Activated T-cell treated with anti-CD3 and anti-CD28 coated beads for 4 hours (primary cell): ENCODE measurements at regions not wholly inside any gene's neighbourhood (a gene's known extent, or its start where the extent isn't known, plus 50 kb on each side); places are given as distances from the start of the nearest gene placed in this dataset.

Experiments
- DNase-seq: peaks from one replicate; pipeline ENCODE4 v3.0.0-alpha.2; 2020

DNA sequence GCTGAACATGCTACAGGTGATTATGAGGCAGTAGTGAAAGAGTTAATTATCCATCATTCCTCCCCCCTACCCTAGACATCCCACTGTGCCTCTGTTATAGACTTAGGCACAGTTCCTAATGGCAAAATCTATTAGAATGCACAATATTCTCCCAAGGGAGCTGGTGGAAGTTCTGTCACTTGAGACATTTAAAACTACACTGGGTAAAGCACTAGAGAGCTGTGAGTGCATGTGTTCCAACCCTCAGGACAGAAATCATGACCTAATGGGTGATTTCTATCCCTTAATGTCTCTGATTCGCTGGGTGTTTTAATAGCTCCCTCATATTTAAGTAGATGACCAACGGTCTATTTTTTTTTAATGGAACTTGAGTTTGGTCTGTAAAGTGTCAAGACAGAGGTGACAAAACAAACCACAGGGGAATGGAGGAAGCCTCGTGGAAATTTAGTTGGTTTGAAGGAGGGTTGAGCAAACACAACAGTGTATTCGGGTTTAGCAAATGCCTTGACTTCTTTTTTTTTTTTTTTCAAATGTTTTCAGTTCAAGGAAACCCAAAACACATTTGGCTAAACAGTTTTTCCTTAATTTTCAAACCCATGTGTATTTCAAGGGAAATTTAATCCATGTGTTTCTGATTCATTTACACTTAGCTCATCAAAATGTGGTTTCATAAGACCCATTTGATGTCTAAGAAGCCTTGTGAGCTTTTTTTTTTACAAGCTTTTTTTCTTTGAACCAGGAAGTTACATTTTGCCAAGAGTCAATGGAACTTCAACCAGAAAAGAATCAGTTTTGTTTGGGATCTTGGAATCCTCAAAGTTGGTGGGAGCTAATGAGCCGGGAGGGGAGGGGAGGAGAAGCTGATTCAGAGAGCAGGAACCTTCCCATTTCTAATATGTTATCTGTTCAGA, 665.1 kb upstream of the ZEB2 start:
- no peak for DNase-seq

DNA sequence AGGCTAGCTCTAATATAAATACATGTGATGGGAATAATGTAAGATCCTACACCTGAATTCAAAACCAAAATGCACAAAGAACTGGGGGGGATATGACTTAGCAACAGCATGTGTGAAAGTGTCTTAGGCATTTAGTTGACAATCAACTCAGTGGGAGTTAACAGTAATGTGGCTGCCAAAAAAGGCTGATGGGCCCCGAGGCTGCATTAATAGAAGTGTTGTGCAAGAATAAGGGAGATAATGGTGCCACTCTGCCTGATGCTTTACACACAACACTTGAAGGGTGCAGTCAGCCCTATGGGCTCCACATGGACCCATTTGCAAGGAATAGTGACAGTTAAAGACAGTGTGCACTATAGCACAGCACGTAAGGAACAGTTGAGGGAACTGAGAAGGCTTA, 649.4 kb upstream of the ZEB2 start:
- no peak for DNase-seq

DNA sequence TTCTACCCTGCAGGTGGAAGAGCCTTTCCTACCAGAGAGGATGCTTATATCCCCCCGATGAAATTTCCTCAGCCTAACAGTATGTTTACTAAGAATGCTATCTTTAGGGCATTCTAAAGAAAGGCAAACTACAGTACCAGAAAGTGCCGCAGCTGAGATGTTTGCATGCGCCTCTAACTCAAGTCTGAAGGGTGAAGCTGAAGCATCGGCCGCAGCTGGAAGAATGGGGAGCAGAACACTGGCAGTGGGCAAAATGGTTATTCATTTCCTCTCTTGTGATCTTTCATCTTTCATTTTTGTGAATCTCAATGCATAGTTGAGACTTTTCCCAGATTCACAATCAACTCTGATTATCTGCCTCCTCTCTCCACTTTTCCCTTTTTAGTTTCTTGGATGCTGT, 648.2 kb upstream of the ZEB2 start:
- no peak for DNase-seq

DNA sequence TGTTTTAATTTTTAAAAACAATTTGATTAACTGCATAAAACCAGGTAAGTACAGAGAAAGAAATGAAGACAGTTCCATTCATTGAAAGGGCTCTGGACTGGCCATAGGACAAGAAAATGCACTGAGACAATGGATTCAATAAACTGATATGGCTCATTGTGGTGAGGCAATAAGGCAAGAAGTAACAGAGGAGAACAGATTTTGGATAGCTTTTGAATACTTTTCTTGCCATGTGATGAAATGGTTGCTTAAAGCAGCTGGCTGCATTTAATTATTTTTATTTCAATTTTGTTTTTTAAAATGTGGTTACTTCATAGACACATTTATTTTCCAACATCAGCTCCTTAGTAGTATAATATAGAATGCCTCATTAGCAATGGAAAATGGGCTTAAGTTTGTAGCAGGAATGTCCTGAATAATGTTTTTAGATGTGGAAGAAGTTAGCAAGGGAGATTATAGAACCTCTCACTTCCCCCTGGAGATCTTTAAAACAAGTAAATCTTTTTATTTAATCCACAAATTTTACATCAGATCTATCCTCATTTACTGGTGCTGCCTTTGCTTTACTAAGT, 646.9 kb upstream of the ZEB2 start:
- no peak for DNase-seq

DNA sequence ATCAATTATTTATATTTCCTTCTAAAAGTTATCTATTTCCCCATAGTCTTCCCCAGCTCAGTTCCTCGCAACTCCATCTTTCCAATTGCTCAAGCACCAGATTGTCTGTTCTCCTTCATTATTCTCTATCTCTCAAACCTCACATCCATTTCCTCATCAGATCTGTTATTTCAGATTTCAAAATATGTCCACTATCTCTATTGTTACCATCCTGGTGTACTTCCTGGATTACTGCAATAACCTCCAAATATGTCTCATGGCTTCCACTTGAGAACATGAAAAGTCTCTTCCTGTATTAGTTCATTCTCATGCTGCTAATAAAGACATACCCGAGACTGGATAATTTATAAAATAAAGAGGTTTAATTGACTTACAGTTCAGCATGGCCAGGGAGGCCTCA, 641.7 kb upstream of the ZEB2 start:
- DNase-seq: no peak

DNA sequence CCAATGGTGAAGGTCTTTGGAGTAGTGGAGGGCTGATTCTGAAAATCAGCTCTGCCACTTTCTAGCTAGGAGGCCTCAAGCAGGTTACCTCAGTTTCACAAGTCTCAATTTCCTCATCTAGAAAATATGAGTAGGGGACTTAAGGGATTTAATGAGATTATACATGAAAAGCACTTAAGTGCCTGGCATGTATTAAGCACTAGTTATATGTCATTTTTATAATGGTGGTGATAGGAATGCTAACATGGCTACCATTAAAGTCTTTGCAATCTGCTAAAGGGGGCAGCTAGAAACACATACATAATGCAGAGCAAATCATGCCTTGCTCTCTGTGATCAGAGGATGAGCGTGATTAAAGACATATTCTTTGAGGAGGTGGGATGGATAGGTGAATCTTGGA, 640.9 kb upstream of the ZEB2 start:
- DNase-seq: no peak

DNA sequence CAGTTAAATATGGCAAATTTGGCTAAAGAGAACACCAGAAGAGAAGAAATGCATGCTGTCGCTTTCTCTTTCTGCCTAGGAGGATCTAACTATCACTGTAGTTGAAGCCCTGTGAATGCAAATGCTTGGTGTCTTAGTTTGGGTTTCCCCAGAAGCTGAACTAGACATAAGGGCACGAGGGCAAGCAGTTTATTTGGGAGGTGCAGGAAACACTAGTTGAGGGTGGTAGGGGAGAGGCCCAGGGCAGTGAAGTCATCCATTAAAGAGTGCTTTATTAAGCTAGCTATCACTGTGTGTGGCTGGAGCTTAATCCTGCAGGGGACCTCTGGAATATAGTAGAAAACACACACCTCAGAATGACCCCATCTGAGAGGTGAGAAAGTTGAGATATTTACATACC, 639.8 kb upstream of the ZEB2 start:
- no peak for DNase-seq

DNA sequence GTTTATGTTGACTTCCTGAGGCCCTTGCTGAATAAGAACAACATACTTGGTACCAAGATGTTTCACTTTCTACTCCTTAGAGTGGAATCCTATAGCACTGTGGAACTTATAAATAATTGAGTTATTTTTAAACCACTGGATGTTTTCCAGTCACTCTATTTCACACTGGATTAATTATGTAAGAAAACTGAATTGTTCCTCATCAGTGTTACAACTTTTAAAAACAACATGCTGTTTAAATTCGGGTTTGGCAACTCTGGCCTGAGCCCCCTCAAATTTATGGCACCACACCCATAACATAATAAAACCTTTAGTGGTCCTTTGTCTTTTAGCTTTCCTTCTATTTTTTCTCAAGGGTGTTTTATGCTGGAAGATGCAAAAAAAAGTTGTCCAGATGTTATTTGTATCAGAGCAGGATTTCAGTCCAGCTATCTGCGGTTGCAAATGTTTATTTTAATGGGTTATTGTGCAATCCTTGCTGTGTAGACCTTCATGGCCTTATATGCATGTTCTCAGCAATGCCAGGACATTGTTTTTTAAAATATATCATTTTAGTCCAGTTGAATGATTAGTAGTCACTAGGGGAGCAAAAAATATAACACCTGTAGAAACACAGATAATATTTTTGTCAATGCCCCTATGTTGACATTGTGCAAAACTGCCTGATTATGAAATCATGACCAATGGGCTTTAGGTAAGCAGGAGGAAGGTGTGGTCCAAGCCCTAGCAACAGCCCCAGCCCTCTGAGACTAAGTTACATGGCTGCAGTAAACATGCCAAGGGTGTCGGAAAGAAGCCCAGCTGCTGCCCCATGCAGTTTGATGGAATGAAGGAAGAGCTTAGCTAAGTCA, 638.0 kb upstream of the ZEB2 start:
- no peak for DNase-seq

DNA sequence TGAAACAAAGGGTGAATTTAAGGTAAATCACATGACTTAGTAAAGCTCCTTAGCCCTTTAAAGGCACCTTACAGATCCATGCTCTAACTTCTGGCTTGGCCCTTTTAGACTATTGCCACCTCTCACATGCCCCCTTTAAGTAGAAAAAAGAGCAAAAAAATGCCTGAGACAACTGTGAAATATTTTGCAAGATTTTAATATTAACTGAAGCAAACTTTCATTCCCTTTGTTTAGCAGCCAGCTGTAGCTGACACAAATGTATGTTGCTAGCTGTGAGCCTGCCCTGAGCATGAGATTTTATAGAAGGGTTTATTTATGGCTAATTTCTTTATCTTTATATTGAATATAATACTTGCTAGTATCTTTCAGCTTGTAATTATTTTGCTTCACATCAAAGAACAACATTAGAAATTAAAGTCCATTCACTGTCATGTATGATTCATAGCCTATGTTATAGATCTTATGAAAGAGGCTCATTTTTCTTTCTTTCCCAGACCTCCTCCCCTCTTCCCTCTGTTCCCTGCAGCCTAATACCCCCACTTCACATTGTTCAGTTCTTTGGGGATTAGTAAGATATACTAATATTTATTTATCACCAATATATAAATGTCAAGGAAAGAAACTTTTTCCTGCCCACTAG, 637.2 kb upstream of the ZEB2 start:
- DNase-seq: no peak

DNA sequence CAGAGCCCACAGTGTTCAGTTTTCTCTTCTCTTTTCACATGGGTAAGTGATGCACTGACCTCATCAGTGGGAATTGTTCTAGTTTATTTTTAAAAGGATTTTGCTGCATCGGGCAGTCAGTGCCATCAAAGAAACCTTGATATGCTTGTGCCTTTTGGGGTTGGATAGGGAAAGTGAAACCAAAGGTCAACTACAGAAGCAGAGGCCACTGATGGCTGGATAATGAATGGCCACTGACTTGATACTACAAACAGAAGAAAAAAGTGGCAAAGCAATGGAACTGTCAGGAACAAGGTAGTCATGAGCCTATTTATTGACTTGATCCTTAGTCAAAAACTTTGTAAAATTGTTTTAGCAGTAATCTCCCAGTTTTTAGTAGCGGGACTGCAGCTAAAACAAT, 636.3 kb upstream of the ZEB2 start:
- DNase-seq: no peak

DNA sequence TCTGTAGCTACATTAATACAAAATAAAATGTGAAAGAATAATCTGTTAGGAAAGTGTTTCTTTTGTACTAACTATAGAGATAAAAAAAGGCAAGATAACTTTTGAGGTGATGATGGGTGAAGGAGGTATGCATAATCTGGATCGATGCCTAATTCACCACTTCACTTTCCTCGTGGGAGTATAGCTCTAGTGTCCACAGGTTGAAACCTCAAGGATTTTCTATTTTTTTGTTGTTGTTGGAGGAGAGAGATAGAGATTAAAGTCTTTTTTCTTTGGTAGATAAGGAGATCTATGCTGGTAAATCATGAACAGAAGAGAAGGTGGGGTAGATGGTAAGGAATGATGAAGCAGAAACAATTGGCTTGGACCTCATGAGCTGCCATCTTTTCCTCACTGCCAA, 635.3 kb upstream of the ZEB2 start:
- DNase-seq: no peak

DNA sequence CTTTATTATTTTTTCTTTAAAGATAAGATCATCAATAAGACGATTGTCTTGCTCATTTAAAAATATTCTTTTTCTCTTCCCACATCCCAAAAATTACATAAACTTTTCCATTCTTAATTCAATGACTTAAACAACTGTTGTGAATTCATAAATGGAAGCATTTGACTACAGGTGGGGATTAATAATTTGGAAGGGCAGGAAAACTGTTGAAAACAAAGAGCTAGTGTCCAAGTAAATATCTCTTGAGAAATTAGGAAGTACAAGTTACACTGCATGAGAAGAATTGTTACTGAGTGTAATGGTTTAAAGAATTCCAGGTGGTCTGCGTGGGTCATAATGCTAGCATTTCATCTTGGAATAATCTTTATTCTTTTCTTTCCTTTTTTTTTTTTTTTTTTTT, 634.8 kb upstream of the ZEB2 start:
- DNase-seq: no peak

DNA sequence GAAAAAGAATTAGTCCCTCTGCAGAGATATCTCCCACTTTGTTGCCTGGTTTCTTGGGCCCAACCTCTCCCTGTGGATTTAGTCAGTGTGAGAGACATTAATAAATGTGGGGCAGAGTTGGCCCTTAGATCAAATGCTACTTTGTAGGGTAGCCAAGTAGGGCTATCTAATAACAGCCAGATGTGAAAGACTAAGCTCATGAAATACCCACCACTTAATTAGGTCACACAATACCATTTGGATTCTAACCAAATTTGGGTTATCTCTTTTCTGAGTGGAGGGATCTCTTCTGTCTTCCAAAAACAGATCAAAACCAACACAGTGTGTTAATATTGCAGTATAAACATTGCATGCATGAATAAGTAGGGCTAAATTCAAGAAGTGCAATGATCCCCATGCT, 626.8 kb upstream of the ZEB2 start:
- no peak for DNase-seq

DNA sequence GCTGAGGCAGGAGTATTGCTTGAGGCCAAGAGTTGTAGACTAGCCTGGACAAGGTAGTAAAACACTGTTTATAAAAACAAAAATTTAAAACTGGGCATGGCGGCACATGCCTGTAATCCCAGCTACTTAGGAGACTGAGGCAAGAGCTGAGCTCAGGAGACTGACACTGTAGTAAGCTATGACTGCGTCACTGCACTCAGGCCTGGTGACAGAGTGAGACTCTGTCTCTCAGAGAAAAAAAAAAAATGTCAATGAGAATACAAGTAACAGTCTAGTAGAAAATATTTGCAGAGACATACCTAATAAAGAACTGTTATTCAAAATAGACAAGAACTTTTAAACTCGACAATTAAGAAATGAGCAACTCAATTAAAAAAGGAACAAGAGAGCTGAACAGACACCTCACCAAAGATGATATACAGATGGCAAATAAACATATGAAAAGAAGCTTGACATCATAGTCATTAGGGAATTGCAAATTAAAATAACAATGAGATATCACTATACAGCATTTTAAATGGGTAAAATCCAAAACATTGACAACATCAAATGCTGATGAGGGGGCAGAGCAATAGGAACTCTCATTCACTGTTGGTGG, 624.3 kb upstream of the ZEB2 start:
- DNase-seq: no peak

DNA sequence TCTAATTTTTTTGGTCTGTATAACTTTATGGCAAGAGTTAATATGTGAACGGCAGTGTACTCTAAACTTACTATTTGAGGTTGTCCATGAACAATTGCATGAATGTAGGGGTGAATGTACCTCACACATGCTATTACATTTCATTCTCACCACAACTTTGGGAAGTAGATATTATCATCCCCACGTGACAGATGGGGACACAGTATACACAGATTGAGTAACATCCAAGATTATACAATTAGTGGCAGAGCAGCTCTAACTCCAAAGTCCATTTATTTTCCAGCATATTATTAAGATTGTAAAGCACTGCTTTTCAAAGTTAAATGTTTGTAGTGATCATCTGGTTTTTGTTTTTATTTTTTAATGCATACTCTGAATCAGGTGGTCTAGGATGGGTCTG, 622.1 kb upstream of the ZEB2 start:
- DNase-seq: no peak

DNA sequence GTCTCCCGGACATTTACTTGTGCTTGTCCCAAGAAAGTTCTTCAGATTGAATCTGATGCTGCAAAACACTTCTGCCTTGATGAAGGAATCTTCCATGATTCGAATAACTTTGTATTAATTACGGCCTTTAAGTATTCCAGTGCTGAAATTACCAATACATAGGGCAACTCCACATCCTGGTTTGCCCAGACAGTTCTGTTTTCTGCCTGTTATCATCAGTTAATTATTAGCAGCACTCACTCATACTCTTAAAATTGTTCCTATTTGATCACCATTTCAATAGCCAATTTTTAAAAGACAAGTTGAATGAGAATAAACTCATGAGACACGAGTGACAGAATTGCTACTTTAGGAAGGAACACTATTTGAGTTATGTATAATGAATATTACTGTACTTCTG, 620.7 kb upstream of the ZEB2 start:
- DNase-seq: no peak

DNA sequence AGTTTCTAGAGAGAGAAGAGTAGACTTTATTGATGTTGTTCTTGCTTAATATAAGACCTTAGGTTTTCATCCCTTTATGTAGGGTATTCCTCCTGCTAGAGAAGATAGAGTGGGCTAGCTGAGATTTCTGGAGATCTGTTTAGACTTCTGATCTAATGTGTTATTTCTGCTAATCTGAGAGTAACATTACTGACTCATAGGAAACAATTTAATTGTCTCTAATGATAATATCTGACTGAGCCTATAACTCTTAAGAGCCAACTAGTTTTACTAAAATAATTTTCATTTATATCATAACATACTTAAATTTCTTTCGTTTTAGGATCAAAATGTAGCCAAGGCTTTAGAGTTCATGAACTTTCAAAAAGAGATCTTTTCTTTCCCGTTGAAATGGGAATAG, 618.7 kb upstream of the ZEB2 start:
- no peak for DNase-seq

DNA sequence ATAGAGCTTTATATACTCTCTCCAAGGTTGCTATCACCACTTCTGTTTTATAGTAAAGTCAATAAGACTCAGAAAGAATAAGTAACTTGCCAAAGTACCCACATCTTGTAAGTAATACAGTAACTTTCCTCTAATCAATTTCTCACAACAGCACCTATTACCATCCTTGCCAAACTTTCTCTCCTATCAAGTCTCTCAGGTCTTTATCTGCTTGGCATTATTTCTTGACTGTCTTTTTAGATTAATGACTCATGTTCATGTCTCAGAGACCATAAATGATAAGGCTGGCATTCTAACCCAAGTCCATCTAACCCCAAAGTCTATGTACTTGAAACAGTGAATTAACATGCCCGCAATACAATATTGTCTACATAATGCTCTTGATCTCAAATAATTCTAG, 618.0 kb upstream of the ZEB2 start:
- DNase-seq: no peak

DNA sequence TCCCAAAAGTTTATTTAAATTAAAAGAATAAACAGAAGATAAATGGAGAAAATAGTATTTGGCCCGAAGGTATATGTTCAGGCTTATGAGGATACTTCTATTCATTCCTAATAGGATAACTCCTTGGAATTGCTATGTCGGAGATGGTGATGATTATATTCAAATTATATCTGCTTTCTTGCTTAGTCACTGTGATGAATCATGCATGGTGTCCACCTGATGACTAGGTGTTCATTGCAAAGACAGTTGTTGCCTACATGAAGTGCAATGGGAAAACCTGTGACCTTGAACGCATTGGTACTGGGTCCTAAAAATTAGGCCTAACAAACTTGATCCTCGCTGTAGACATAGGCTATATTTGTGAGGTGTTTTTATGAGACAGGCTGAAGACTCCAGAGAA, 617.3 kb upstream of the ZEB2 start:
- no peak for DNase-seq

DNA sequence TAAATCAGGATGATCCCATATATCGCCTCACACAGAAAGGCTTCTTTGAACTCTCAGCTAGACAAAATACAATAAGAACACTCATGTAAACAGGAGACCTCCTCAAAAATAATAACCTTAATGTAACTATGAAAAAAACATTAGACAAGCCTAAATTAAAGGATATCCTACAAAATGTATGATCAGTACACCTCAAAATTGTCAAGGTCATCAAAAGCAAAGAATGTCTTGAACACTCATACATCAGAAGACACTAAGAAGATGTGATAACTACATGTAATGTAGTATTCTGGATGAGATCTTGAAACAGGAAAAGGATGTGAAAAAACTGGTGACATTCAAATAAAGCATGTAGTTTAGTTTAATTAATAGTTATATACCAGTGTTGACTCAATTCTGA, 616.8 kb upstream of the ZEB2 start:
- no peak for DNase-seq

DNA sequence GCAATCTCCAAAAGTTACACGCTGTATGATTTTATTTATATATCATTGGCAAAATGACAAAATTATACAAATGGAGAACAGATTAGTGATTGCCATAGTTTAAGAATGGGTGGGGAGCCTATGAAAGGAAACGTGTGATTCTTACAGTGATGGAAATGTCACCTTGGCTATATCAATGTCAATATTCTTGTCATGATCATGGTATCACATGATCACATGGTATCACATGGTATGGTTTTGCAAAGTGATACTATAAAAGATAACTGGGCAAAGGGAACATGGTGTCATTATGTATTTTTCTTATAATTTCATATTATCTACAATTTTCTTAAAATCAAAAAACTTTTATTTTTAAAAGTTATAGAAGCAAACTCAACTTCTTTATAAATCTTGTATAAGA, 606.2 kb upstream of the ZEB2 start:
- DNase-seq: no peak

DNA sequence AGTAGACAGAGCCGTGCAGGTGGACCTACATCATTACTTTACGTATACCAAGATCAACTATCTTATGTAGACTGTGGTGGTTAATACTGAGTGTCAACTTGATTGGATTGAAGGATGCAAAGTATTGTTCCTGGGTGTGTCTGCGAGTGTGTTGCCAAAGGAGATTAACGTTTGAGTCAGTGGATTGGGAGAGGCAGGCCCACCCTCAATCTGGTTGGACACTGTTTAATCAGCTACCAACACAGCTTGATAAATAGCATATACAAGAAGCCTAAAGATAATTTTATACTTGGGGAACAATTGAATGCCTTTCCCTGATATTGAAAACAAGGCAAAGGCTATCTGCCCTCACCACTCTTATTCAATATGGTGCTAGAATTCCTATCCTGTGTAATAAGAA, 604.2 kb upstream of the ZEB2 start:
- no peak for DNase-seq

DNA sequence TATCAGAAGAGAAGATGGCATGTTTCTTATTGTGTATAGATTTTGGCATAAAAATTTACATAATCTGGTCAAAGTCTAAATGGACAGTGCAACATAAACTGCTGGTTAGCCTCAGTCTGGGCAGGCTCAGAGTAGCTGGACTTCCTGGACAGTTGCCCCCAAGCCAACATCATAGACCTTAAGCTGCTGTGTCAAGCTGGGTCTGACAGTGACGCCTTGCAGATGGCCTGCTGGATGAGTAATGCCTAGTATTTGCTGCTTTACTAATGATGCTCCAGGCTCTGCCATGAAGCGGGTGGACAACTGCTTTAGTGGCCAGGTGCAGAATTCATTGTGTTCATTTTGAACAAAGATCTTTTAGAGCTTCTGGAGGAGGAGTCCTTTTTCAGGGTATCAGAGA, 603.7 kb upstream of the ZEB2 start:
- DNase-seq: no peak
